ENCODE measurements at regions not wholly inside any gene's neighbourhood (a gene's known extent, or its start where the extent isn't known, plus 50 kb on each side); places are given as distances from the start of the nearest gene placed in this dataset.

DNA sequence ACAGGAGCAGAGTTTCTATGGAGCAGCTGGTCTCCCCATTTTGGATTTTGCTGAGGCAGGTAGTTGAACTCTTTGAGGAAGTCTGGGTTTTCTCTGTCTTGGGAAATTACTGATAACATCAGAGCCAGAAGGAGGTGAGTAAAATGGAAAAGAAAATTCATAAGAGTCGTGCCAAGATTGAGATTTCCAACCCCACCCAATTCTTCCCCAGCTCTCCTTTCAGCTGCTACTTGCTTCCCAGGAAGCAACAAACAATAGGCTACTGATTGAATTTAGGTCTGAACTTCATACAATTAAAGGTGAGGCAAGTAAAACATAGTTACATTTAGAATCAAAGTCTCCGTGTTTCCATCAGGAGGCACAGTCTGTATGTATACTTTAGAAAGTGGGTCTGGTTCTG, 54.6 kb upstream of the EOLA2 start:
- DNase-seq (ENCODE audit: low read depth), result no peak

DNA sequence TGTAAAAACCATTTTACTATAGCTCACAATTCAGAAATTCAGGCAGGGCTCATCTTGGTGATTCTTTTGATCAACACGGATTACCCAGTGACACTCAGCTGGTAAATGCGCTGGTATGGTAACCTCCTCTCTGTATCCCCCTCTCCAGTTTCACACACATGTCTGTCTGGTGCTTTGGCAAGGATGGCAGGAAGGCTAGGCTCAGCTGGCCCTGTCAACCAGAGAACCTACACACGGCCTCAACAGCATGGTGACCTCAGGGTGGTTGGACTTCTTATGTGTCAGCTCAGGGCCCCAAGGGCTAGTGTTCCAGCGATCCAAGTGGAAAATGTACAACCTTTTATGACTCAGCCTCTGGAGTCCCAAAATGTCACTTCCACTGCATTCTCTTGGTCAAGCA, 55.7 kb upstream of the EOLA2 start:
- no peak for DNase-seq (ENCODE audit: low read depth)

GRCh38 chrX:149996515-149996914, 58.2 kb upstream of the EOLA2 start:
- no peak for DNase-seq (ENCODE audit: low read depth)

- DNase-seq (ENCODE audit: low read depth), result no peak
Observed at GRCh38 chrX:150005027-150005426, 66.7 kb upstream of the EOLA2 start.

DNA sequence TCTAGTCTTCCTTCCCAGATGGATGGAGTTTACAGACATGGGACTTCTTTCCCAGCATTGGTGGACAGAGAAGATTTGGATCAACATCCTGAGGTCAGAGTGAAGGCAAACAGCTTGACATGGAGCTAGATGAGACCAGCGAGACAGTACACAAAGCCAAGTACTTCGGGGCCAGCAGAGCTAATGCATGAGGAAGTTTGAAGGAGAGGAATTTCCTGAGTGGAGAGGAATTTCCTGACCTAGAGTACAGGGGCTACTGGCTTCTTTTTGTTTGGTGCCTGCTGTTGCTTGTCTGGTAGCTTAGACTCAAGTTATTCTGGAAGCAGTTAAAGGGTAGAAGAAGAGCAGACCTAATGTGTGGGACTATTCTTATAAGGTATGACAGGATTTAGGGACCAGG, 69.1 kb upstream of the EOLA2 start:
- DNase-seq (ENCODE audit: low read depth), result no peak

- DNase-seq (ENCODE audit: low read depth), result no peak
Observed at GRCh38 chrX:150012647-150013381, 74.5 kb upstream of the EOLA2 start.

- no peak for DNase-seq (ENCODE audit: low read depth)
Observed at GRCh38 chrX:150014525-150014924, 76.2 kb upstream of the EOLA2 start.

DNA sequence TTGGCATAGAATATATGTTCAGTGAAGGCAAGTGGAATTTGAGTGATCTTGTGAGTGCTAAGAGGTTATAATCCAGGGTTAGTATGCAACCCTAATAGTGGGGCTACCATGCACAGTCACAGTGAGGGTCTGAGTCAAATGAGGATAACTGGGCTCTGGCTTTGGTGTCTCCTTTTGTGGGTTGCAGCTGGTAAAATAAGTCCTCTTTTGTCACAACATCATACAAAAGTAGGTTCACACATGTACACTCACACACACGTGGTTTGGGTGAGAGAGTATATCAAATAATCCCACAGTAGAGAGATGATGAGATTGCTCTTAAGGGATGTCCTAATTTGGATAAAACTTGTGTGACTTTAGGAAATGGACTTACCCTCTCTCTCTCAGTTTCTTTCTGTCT, 79.6 kb upstream of the EOLA2 start:
- no peak for DNase-seq (ENCODE audit: low read depth)

DNA sequence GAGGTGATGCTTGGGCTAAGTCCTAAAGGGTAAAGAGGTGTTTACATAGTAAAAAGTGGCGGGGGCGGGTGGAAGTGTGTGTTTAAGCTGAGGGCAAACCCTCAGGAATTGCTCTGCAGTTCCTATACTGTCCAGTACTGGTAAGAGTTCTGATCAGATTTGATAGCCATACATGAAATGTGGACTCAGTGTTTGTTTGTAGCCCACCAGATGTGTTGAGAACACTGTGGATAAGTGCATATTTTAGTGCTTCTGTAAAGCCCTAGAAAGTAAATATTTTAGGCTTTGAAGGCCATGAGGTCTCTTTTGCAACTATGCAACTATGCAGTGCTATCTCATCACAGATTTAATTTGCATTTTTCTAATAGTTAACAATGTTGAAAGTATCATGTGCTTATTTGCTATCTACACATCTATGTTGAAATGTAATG, 80.7 kb upstream of the EOLA2 start:
- no peak for DNase-seq (ENCODE audit: low read depth)

GRCh38 chrX:150028692-150029091, 90.4 kb upstream of the EOLA2 start:
- no peak for DNase-seq (ENCODE audit: low read depth)

- peak; percentile 59 for DNase-seq (ENCODE audit: low read depth)
Observed at GRCh38 chrX:150032742-150033141, 94.5 kb upstream of the EOLA2 start.

DNA sequence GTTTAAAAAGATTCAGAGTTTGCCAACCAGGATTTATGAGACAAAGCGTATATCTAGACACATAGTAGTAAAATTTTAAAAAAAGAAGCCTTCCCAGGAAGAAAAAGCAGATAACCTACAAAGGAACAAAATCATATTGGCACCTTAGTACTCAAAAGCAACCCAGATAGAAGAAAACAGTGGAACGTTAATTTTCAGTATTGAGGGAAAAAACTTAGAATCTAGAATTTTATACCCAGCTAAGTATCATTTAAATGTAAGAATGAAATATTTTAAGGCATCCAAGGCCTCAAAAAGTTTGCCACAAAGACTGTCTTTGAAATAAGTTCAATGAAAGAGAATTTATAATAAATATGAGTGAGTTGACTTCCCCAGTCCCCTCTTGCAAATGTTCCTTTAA, 96.5 kb upstream of the EOLA2 start:
- no peak for DNase-seq (ENCODE audit: low read depth)

DNA sequence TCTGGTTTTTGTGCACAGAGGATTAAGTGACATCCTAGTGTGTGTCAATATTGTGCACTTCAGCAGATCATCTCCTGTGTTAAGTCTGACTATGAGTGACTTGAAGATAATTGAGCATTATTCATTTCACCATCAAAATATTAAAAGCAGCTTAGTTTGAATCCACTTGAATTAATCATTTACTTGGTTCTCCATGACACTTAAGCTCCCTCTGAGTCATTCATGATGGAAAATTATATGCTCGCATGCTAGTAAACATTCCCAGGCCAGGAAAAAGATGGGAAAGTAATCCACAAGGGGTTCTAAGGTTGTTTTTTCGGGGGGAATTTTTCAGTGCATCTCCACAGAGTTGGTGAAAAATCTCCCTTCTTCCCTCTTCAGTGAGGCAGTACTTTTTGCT, 97.2 kb upstream of the EOLA2 start:
- DNase-seq (ENCODE audit: low read depth), result peak; percentile 73

DNA sequence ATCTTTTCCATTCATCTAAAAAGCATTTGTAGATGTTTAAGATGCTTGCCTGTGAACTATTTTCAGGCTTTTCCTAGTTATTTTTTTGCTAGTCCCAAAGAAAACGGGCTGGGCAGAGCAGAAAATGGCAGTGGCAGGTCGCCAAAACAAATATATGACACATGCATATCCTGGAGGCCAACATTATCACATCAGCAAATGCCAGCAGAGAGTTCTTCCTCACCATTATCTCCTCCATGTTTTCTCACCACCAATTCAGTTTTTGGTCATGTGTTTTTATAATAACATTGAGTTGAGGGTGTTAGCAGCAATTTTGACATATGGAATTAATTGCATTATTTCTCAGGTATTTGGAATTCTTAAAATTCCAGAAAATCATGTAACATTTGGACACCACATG, 97.9 kb upstream of the EOLA2 start:
- peak; percentile 68 for DNase-seq (ENCODE audit: low read depth)

GRCh38 chrX:150036641-150037040, 98.3 kb upstream of the EOLA2 start:
- DNase-seq (ENCODE audit: low read depth), result no peak

GRCh38 chrX:150037041-150037440, 98.8 kb upstream of the EOLA2 start:
- peak; percentile 70 for DNase-seq (ENCODE audit: low read depth)

DNA sequence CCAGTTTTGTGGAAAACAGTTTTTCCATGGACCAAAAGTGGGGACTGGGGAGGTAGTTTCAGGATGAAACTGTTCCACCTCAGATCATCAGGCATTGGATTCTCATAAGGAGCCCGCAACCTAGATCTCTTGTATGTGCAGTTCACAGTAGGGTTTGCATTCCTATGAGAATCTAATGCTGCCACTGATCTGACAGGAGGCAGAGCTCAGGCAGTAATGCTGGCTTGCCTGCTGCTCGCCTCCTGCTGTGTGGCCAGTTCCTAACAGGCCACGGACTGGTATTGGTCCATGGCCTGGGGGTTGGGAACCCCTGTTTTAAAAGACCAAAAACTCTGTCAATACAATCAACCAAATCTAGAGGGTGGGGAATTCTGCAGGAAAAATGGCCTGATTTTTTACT, 100.0 kb upstream of the EOLA2 start:
- no peak for DNase-seq (ENCODE audit: low read depth)

- DNase-seq (ENCODE audit: low read depth), result peak; percentile 48
Observed at GRCh38 chrX:150038986-150039599, 100.8 kb upstream of the EOLA2 start.

- DNase-seq (ENCODE audit: low read depth), result no peak
Observed at GRCh38 chrX:150041208-150041607, 102.9 kb upstream of the EOLA2 start.

DNA sequence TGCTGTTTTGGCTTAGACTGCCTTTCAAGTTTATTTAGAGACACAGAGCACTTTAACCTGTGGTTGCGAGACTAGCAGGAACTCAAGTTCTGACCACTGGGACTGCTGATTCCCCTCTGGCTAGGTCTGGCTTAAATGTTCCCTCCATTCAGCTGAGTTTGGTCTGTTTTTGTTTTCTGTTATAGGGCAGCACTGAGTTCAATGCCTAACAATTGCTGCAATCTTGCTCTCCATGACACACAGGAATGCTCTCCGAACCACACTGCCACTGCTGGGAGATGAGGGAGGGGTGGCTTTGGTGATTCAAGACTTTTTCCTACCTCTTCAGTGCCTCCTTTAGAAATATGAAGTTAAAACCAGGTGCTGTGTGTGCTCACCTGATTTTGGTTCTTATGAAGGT, 106.3 kb upstream of the EOLA2 start:
- DNase-seq (ENCODE audit: low read depth), result peak; percentile 23

GRCh38 chrX:150047818-150048217, 109.5 kb upstream of the EOLA2 start:
- DNase-seq (ENCODE audit: low read depth), result no peak

DNA sequence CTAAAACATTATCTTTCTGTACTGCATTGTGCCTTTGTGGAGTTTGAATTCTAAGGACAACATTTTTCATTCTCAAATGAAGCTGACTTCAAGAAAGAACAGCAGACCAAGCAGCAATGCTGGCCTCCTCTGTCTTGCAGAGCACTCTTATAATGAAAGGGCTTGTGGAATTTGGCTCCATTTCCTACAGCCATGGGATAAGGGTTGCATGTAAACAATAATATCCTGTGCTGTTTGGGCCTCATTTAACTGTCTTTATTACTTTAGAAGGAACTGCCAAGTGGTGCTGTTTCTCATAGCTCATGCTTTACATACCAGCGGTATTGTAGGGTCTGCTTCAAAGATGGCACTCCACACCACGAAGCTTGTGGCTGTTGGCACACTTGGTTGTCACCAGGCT, 111.4 kb upstream of the EOLA2 start:
- no peak for DNase-seq (ENCODE audit: low read depth)

- no peak for DNase-seq (ENCODE audit: low read depth)
Observed at GRCh38 chrX:150050387-150050786, 112.1 kb upstream of the EOLA2 start.

- DNase-seq (ENCODE audit: low read depth), result peak; percentile 42
Observed at GRCh38 chrX:150051096-150051495, 112.8 kb upstream of the EOLA2 start.

All from renal cortical epithelial cell (primary cell).